Astrocyte (in vitro differentiated cells and primary cell): ENCODE measurements at regions not wholly inside any gene's neighbourhood (a gene's known extent, or its start where the extent isn't known, plus 50 kb on each side); places are given as distances from the start of the nearest gene placed in this dataset.

Source experiments
- DNase-seq: peaks from one replicate; pipeline ENCODE4 v3.0.0-alpha.2; 2010; ENCODE audit warnings: low read depth
- FAIRE-seq: peaks from 2 replicates; lab custom pipeline; 2011; peaks lifted over from hg19 to GRCh38; lab: Jason Lieb, UNC
- H2AFZ ChIP-seq: 2 replicates; pipeline ENCODE4 v1.6.0; 2012; ENCODE audit warnings: low read depth, low read length, inconsistent platforms
- H3K27ac ChIP-seq: 2 replicates; pipeline ENCODE4 v1.5.1; 2011; ENCODE audit warnings: low read depth, low read length, inconsistent platforms
- H3K27me3 ChIP-seq: 2 replicates; pipeline ENCODE4 v1.6.0; 2011; ENCODE audit warnings: low read length, inconsistent platforms; ENCODE audit not compliant: insufficient read depth
- H3K36me3 ChIP-seq: 2 replicates; pipeline ENCODE4 v1.5.1; 2011; ENCODE audit warnings: low read length, inconsistent platforms; ENCODE audit not compliant: insufficient read depth
- H3K4me1 ChIP-seq: 2 replicates; pipeline ENCODE4 v1.5.1; 2011; ENCODE audit warnings: low read length, inconsistent platforms; ENCODE audit not compliant: insufficient read depth
- H3K4me2 ChIP-seq: 2 replicates; pipeline ENCODE4 v1.6.0; 2012; ENCODE audit warnings: low read length, inconsistent platforms
- H3K4me3 ChIP-seq: 2 replicates; pipeline ENCODE4 v1.5.1; 2011; ENCODE audit warnings: low read depth, mild to moderate bottlenecking, low read length, inconsistent platforms; ENCODE audit not compliant: insufficient read depth
- H3K79me2 ChIP-seq: 2 replicates; pipeline ENCODE4 v1.6.0; 2012; ENCODE audit warnings: mild to moderate bottlenecking, low read length, inconsistent platforms; ENCODE audit not compliant: insufficient read depth
- H3K9ac ChIP-seq: 2 replicates; pipeline ENCODE4 v1.6.0; 2012; ENCODE audit warnings: mild to moderate bottlenecking, low read length, inconsistent platforms
- H3K9me3 ChIP-seq: 2 replicates; pipeline ENCODE4 v1.5.1; 2012; ENCODE audit warnings: low read depth, mild to moderate bottlenecking, low read length, inconsistent platforms; ENCODE audit not compliant: insufficient read depth
- H4K20me1 ChIP-seq: 2 replicates; pipeline ENCODE4 v1.6.0; 2012; ENCODE audit warnings: low read length, inconsistent platforms; ENCODE audit not compliant: insufficient read depth
- H3K27ac Mint-ChIP-seq: one replicate; pipeline ENCODE4 v1.8.0; 2021; ENCODE audit warnings: mild to moderate bottlenecking, mixed read lengths; ENCODE audit not compliant: unreplicated experiment
- H3K27me3 Mint-ChIP-seq: one replicate; pipeline ENCODE4 v1.8.0; 2021; ENCODE audit warnings: low read depth, mixed read lengths; ENCODE audit not compliant: unreplicated experiment
- H3K36me3 Mint-ChIP-seq: one replicate; pipeline ENCODE4 v1.8.0; 2021; ENCODE audit warnings: low read depth, mixed read lengths; ENCODE audit not compliant: unreplicated experiment
- H3K4me1 Mint-ChIP-seq: one replicate; pipeline ENCODE4 v1.8.0; 2021; ENCODE audit warnings: low read depth, mixed read lengths; ENCODE audit not compliant: unreplicated experiment
- H3K4me3 Mint-ChIP-seq: one replicate; pipeline ENCODE4 v1.8.0; 2021; ENCODE audit warnings: mild to moderate bottlenecking, moderate library complexity, mixed read lengths; ENCODE audit not compliant: unreplicated experiment
- H3K9me3 Mint-ChIP-seq: one replicate; pipeline ENCODE4 v1.8.0; 2021; ENCODE audit warnings: mild to moderate bottlenecking, mixed read lengths; ENCODE audit not compliant: unreplicated experiment
- EZH2 ChIP-seq: IDR thresholded peaks from 2 replicates; pipeline ENCODE4 v1.6.1; 2012; ENCODE audit warnings: mild to moderate bottlenecking, low read length, inconsistent platforms; ENCODE audit not compliant: insufficient read depth
- TF ChIP-seq, protein P1 (sequence below): IDR thresholded peaks from 2 replicates; pipeline ENCODE4 v1.5.1; 2011; ENCODE audit warnings: low read depth, mild to moderate bottlenecking, inconsistent platforms, low read length, moderate library complexity; ENCODE audit not compliant: insufficient read depth

DNA sequence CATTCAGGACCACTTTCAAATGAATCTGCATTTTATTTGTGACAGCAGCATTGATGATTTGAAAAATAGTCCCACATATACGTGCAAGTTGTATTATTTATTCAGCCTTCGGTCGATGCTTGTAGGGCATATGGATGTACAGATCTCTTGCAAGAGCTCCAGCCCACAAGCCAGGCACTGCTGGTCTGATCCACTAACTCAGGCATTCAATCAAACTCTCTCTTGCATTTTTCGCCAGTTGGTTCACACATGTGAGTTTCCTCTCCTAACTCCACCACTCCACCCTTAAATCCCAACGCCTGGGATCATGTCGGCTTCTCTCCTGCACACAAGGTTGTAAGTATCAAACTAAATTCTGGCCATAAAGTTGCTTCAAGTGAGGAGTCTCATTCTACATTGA is 318.7 kb downstream of the CYP26B1 start:
- H3K4me1 Mint-ChIP-seq, result peaks cover 21% of the 10 kb centered on the region
- no peak overlapping the region for H3K27ac Mint-ChIP-seq
- H3K4me1 ChIP-seq, result peaks cover 27% of the 10 kb centered on the region
- DNase-seq (peak; percentile 22), FAIRE-seq (no peak)
- H3K9me3 ChIP-seq, result peaks cover 8% of the 10 kb centered on the region
- peaks cover 4% of the 10 kb centered on the region for H3K9me3 Mint-ChIP-seq
- H4K20me1 ChIP-seq, result no peaks in the 10 kb centered on the region
- H3K36me3 ChIP-seq, result no peaks in the 10 kb centered on the region
- H3K4me2 ChIP-seq, result no peak overlapping the region
- no peak overlapping the region for H2AFZ ChIP-seq
- H3K27ac ChIP-seq, result no peak overlapping the region
- no peak overlapping the region for H3K9ac ChIP-seq
- TF ChIP-seq, protein P1, sequence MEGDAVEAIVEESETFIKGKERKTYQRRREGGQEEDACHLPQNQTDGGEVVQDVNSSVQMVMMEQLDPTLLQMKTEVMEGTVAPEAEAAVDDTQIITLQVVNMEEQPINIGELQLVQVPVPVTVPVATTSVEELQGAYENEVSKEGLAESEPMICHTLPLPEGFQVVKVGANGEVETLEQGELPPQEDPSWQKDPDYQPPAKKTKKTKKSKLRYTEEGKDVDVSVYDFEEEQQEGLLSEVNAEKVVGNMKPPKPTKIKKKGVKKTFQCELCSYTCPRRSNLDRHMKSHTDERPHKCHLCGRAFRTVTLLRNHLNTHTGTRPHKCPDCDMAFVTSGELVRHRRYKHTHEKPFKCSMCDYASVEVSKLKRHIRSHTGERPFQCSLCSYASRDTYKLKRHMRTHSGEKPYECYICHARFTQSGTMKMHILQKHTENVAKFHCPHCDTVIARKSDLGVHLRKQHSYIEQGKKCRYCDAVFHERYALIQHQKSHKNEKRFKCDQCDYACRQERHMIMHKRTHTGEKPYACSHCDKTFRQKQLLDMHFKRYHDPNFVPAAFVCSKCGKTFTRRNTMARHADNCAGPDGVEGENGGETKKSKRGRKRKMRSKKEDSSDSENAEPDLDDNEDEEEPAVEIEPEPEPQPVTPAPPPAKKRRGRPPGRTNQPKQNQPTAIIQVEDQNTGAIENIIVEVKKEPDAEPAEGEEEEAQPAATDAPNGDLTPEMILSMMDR, result no peak
- no peak for TF ChIP-seq EZH2
- no peak overlapping the region for H3K4me3 Mint-ChIP-seq
- peaks cover 2% of the 10 kb centered on the region for H3K36me3 Mint-ChIP-seq
- peaks cover 2% of the 10 kb centered on the region for H3K27me3 Mint-ChIP-seq
- H3K79me2 ChIP-seq, result no peaks in the 10 kb centered on the region
- H3K27me3 ChIP-seq, result no peaks in the 10 kb centered on the region
- H3K4me3 ChIP-seq, result no peak overlapping the region

DNA sequence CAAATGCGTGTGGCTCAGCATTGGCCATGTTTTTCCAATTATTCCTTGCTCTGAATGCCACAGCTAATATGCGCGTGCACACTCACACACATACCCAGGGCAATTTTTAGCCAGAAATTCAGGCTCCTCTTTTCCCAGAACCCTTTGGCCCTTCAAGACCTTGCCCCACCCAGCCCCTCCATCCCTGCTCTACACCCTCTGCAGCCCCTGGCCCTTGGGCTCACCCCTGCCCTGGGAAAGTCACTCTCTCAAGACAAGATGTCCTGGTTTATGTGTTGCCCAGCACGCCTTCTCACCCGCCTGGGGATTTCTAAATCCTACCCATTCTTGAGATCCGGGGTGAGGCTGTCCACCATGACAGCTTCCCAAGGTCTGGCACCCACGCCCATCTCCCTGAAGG is 319.7 kb downstream of the CYP26B1 start:
- Histone ChIP-seq H3K9ac (no peak overlapping the region), H3K79me2 (no peaks in the 10 kb centered on the region), H3K36me3 (no peaks in the 10 kb centered on the region), H4K20me1 (no peaks in the 10 kb centered on the region), H3K27me3 (no peaks in the 10 kb centered on the region), H3K4me2 (no peak overlapping the region), H3K27ac (no peak overlapping the region), H3K9me3 (peaks cover 4% of the 10 kb centered on the region), H2AFZ (no peak overlapping the region), H3K4me1 (peaks cover 27% of the 10 kb centered on the region), H3K4me3 (no peak overlapping the region)
- TF ChIP-seq, protein P1, result no peak
- no peak for TF ChIP-seq EZH2
- H3K36me3 Mint-ChIP-seq, result peaks cover 4% of the 10 kb centered on the region
- no peak overlapping the region for H3K4me3 Mint-ChIP-seq
- H3K9me3 Mint-ChIP-seq, result peaks cover 5% of the 10 kb centered on the region
- H3K27ac Mint-ChIP-seq, result no peak overlapping the region
- DNase-seq (no peak), FAIRE-seq (no peak)
- H3K4me1 Mint-ChIP-seq, result peaks cover 21% of the 10 kb centered on the region
- peaks cover 2% of the 10 kb centered on the region for H3K27me3 Mint-ChIP-seq

DNA sequence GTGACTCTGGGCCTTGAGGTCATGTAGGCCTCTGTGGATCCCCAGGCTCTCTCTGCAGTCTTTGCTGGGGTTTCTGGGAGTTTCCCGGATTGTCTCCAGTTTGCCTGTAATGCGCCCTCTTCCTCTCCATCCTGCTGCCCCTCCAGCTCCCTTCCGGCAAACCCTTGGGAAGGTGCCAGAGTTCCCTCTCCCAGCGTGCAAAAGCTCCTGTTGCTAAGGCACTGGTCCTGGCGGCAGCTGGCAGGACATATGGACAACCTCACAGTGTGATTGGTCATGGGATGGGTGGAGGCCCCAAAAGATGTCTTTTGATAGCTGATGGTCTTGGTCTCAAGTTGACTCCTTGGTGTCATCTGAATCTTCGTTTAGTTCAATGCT is 320.1 kb downstream of the CYP26B1 start:
- no peak for FAIRE-seq

More for the DNA sequence above, 320.1 kb downstream of the CYP26B1 start:
- Histone ChIP-seq H3K79me2 (no peaks in the 10 kb centered on the region), H3K9ac (no peak overlapping the region), H3K27ac (no peak overlapping the region), H3K27me3 (no peaks in the 10 kb centered on the region), H3K4me1 (peaks cover 27% of the 10 kb centered on the region), H3K36me3 (no peaks in the 10 kb centered on the region), H3K4me3 (no peak overlapping the region), H3K4me2 (no peak overlapping the region), H2AFZ (no peak overlapping the region), H4K20me1 (no peaks in the 10 kb centered on the region), H3K9me3 (no peaks in the 10 kb centered on the region)
- no peak for TF ChIP-seq EZH2
- TF ChIP-seq, protein P1, result no peak
- no peak for DNase-seq
- Mint-ChIP-seq H3K4me3 (no peak overlapping the region), H3K9me3 (peaks cover 5% of the 10 kb centered on the region), H3K27me3 (peaks cover 2% of the 10 kb centered on the region), H3K36me3 (peaks cover 4% of the 10 kb centered on the region), H3K4me1 (peaks cover 21% of the 10 kb centered on the region), H3K27ac (no peak overlapping the region)
